Adrenal gland (tissue), 9 donors: ENCODE measurements at regions not wholly inside any gene's neighbourhood (a gene's known extent, or its start where the extent isn't known, plus 50 kb on each side); places are given as distances from the start of the nearest gene placed in this dataset.
A peak's percentile ranks its signal among the peaks of the same experiment; 100 is the strongest.

Experiments
- DNase-seq, 7 donors: peaks; one replicate each; pipeline ENCODE4 v3.0.0-alpha.2; 2019 to 2020
- H3K27ac ChIP-seq, 5 donors: fragments of 200-600 bp; sonication (generic) in 4 of 5; 1 replicate in 3 of 5; 2 replicates in 2 of 5; pipeline versions ENCODE4 v1.5.1 to v1.8.0; 2016 to 2020; ENCODE audit warnings: mild to moderate bottlenecking in 1 of 5
- H3K27me3 ChIP-seq: fragments of 200-600 bp; 2 replicates; pipeline ENCODE4 v1.8.0; 2021
- H3K36me3 ChIP-seq, 2 donors: fragments of 200-600 bp; replicated peaks in 1 of 2; 1 replicate in 1 of 2; 2 replicates in 1 of 2; pipeline versions ENCODE4 v1.5.1 to v1.8.0; 2018 to 2022
- H3K4me1 ChIP-seq, 2 donors: fragments of 200-600 bp; replicated peaks in 1 of 2; 1 replicate in 1 of 2; 2 replicates in 1 of 2; pipeline versions ENCODE4 v1.5.1 to v1.8.0; 2018 to 2021
- H3K4me3 ChIP-seq, 4 donors: fragments of 200-600 bp; sonication (generic) in 3 of 4; one replicate each; pipeline ENCODE4 v1.5.1; 2016 to 2018
- H3K9me3 ChIP-seq, 3 donors: fragments of 200-600 bp; sonication (generic) in 1 of 3; replicated peaks in 1 of 3; 1 replicate in 2 of 3; 2 replicates in 1 of 3; pipeline versions ENCODE4 v1.5.1 to v1.8.0; 2016 to 2021
- POLR2A ChIP-seq, 2 donors: fragments of 450-650 bp; IDR thresholded peaks; one replicate each; pipeline ENCODE4 v1.6.1; 2017; ENCODE audit warnings: antibody characterized with exemption in 2 of 2, mild to moderate bottlenecking in 2 of 2, moderate library complexity in 1 of 2
- WGBS, 4 donors: extraction: QIAGEN DNeasy Blood & Tissue Kit in 2 of 4; methylation state at CpG; one replicate each; pipeline versions ENCODE4 v1.1.5 to v1.1.7; 2013 to 2017; 5-methylcytosine and 5-hydroxymethylcytosine counted together
- intact Hi-C, 2 donors: fragments of 100-400 bp; cut with DNase I; formaldehyde crosslinking; loops; one replicate each; pipeline versions ENCODE4 v1.14.1 to v1.15.0; 2022 to 2023
- TF ChIP-seq, protein P1 (sequence below), 6 experiments: fragments of 450-650 bp in 4 of 6; fragments of 200-600 bp in 2 of 6; sonication (generic) in 1 of 6; IDR thresholded peaks; 1 replicate in 5 of 6; 2 replicates in 1 of 6; pipeline versions ENCODE4 v1.5.1 to v1.8.0; 2016 to 2021; ENCODE audit warnings: antibody characterized with exemption in 6 of 6, mild to moderate bottlenecking in 2 of 6, moderate library complexity in 1 of 6
- donor health status: healthy with polysubstance abuse.
- donor health status: Bipolar disorder and iron deficiency.
- donor health status: DM: yes; HTN: yes; CAD: no.
- donor health status: DM: no; HTN: no; CAD: no.
- donor health status: DM: no; HTN: no; CAD: no.

- Histone ChIP-seq H3K27ac (no peak overlapping the region), H3K27me3 (no peaks in the 10 kb centered on the region), H3K9me3 (no peaks in the 10 kb centered on the region), H3K4me3 (no peak overlapping the region), H3K4me1 (peaks cover 14% of the 10 kb centered on the region in 2 donors), H3K36me3 (no peaks in the 10 kb centered on the region)
- TF ChIP-seq POLR2A (IDR thresholded peaks at IDR 0.05): no peak
- TF ChIP-seq, protein P1, sequence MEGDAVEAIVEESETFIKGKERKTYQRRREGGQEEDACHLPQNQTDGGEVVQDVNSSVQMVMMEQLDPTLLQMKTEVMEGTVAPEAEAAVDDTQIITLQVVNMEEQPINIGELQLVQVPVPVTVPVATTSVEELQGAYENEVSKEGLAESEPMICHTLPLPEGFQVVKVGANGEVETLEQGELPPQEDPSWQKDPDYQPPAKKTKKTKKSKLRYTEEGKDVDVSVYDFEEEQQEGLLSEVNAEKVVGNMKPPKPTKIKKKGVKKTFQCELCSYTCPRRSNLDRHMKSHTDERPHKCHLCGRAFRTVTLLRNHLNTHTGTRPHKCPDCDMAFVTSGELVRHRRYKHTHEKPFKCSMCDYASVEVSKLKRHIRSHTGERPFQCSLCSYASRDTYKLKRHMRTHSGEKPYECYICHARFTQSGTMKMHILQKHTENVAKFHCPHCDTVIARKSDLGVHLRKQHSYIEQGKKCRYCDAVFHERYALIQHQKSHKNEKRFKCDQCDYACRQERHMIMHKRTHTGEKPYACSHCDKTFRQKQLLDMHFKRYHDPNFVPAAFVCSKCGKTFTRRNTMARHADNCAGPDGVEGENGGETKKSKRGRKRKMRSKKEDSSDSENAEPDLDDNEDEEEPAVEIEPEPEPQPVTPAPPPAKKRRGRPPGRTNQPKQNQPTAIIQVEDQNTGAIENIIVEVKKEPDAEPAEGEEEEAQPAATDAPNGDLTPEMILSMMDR (IDR thresholded peaks at IDR 0.05): no peak
- intact Hi-C loops: no loop called here
- WGBS, 4 donors: 67 to 89% (median 87%) methylated on average over 1 of the region's 1 CpG
- DNase-seq: no peak
Measured at GRCh38 chr6:25165800-25166199, 113.4 kb upstream of the CARMIL1 start.

DNA sequence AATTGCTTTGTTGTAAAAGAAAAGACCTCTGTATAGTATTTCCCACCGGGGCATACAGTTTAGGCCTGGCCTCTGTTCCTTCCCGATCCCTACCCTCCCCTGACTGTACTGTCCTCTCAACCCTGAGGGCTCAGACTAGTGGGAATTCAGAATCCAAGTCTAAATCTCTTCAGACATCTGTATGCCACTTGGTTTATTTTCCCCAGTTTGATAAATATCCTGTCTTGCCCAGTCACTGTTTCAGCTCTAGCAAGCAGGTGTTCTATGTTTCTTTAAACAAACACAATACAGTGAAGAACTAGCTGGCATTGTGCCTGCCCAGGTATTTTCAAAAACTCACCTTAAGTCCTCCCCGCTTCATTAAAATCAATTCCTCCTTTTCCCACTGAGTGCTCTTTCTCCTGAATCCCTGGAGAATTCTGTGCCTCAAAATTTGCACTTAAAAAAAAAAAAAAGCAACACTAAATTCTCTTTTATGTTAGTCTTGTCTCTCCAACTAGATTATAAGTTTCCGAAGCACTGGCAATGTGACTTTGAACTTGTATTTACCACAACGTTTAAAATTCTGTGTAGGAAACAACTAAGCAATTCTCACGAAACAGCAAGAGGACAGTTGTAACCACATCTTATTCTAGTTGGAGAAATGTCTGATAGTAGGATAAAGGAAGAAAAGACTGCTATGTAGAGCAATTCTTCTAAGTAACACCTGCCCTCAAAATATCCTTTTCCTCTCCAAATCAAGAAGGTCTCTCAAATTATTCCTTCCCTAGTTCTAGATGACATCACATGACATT, 112.0 kb upstream of the CARMIL1 start:
- Histone ChIP-seq H3K27ac (no peak overlapping the region), H3K9me3 (no peaks in the 10 kb centered on the region), H3K4me3 (no peak overlapping the region), H3K4me1 (peaks cover 14 to 18% of the 10 kb centered on the region in 2 donors), H3K36me3 (no peaks in the 10 kb centered on the region), H3K27me3 (no peaks in the 10 kb centered on the region)
- no peak for DNase-seq
- WGBS, 4 donors: 67 to 81% (median 76%) methylated on average over 6 of the region's 6 CpGs
- TF ChIP-seq, protein P1 (IDR thresholded peaks at IDR 0.05): no peak
- intact Hi-C loops: no loop called here

GRCh38 chr6:25167961-25168360, 111.2 kb upstream of the CARMIL1 start:
- Histone ChIP-seq H3K4me3 (no peak overlapping the region), H3K4me1 (peaks cover 14 to 20% of the 10 kb centered on the region in 2 donors), H3K36me3 (no peaks in the 10 kb centered on the region), H3K27me3 (no peaks in the 10 kb centered on the region), H3K27ac (no peak overlapping the region), H3K9me3 (no peaks in the 10 kb centered on the region)
- intact Hi-C loops: no loop called here
- 78 to 89% (median 81%) methylated on average over 1 of the region's 1 CpG for WGBS, 4 donors
- no peak for DNase-seq
- no peak for TF ChIP-seq POLR2A (IDR thresholded peaks at IDR 0.05)

GRCh38 chr6:25168637-25169036, 110.5 kb upstream of the CARMIL1 start:
- no peaks in the 10 kb centered on the region for H3K27me3 ChIP-seq
- 93 to 97% (median 95%) methylated on average over 3 of the region's 3 CpGs for WGBS, 4 donors
- no peak overlapping the region for H3K27ac ChIP-seq
- no peak overlapping the region for H3K4me3 ChIP-seq
- intact Hi-C loops: no loop called here
- TF ChIP-seq, protein P1 (IDR thresholded peaks at IDR 0.05): no peak
- TF ChIP-seq POLR2A (IDR thresholded peaks at IDR 0.05): no peak
- no peaks in the 10 kb centered on the region for H3K36me3 ChIP-seq
- DNase-seq: no peak
- H3K9me3 ChIP-seq: no peaks in the 10 kb centered on the region
- peaks cover 14 to 27% of the 10 kb centered on the region in 2 donors for H3K4me1 ChIP-seq

GRCh38 chr6:25169553-25169952, 109.6 kb upstream of the CARMIL1 start:
- Histone ChIP-seq H3K9me3 (no peaks in the 10 kb centered on the region), H3K36me3 (no peaks in the 10 kb centered on the region), H3K27ac (peak overlapping the region; percentile 32 to 93 (median 74)), H3K4me3 (no peak overlapping the region), H3K27me3 (no peaks in the 10 kb centered on the region), H3K4me1 (peaks cover 20 to 35% of the 10 kb centered on the region in 2 donors)
- intact Hi-C loops: no loop called here
- TF ChIP-seq, protein P1 (IDR thresholded peaks at IDR 0.05): no peak
- no peak for TF ChIP-seq POLR2A (IDR thresholded peaks at IDR 0.05)
- DNase-seq: no peak
